ENCODE measurements at regions not wholly inside any gene's neighbourhood (a gene's known extent, or its start where the extent isn't known, plus 50 kb on each side); places are given as distances from the start of the nearest gene placed in this dataset.

GRCh38 chr21:38658511-38658910 lies 147.2 kb upstream of the ETS2 start:
- no CpG with 5 or more reads among the region's 4 CpGs for WGBS, 2 experiments (ENCODE audit: insufficient coverage in 2 of 2)
- Histone ChIP-seq H3K4me1 (ENCODE audit: control insufficient read depth, insufficient read depth, low read length, poor library complexity, severe bottlenecking) (peaks cover 3% of the 10 kb centered on the region), H3K4me3 (ENCODE audit: extremely low read depth, insufficient read depth, low read length, poor library complexity, severe bottlenecking) (no peak overlapping the region), H3K36me3 (ENCODE audit: control insufficient read depth, insufficient read depth, low read length) (no peaks in the 10 kb centered on the region), H3K9me3 (ENCODE audit: control insufficient read depth, low read length) (no peaks in the 10 kb centered on the region), H3K27ac (ENCODE audit: low read depth, low read length, severe bottlenecking) (no peak overlapping the region)

- WGBS, 2 experiments (ENCODE audit: insufficient coverage in 2 of 2): 35 to 40% methylated on average over 13 to 15 of the region's 16 CpGs
- H3K4me1 ChIP-seq (ENCODE audit: control insufficient read depth, insufficient read depth, low read length, poor library complexity, severe bottlenecking): peaks cover 3% of the 10 kb centered on the region
- H3K36me3 ChIP-seq (ENCODE audit: control insufficient read depth, insufficient read depth, low read length): no peaks in the 10 kb centered on the region
- no peak overlapping the region for H3K4me3 ChIP-seq (ENCODE audit: extremely low read depth, insufficient read depth, low read length, poor library complexity, severe bottlenecking)
- no peaks in the 10 kb centered on the region for H3K9me3 ChIP-seq (ENCODE audit: control insufficient read depth, low read length)
- no peak overlapping the region for H3K27ac ChIP-seq (ENCODE audit: low read depth, low read length, severe bottlenecking)
Measured at GRCh38 chr21:38659936-38660332, 145.8 kb upstream of the ETS2 start.

- no peaks in the 10 kb centered on the region for H3K9me3 ChIP-seq (ENCODE audit: control insufficient read depth, low read length)
- WGBS, 2 experiments (ENCODE audit: insufficient coverage in 2 of 2): 4 to 5% methylated on average over 40 to 87 of the region's 113 CpGs
- H3K4me1 ChIP-seq (ENCODE audit: control insufficient read depth, insufficient read depth, low read length, poor library complexity, severe bottlenecking): peaks cover 3% of the 10 kb centered on the region
- no peaks in the 10 kb centered on the region for H3K36me3 ChIP-seq (ENCODE audit: control insufficient read depth, insufficient read depth, low read length)
- no peak overlapping the region for H3K27ac ChIP-seq (ENCODE audit: low read depth, low read length, severe bottlenecking)
- peak overlapping the region; percentile 42 for H3K4me3 ChIP-seq (ENCODE audit: extremely low read depth, insufficient read depth, low read length, poor library complexity, severe bottlenecking)
Measured at GRCh38 chr21:38660333-38661196, 145.2 kb upstream of the ETS2 start.

- Histone ChIP-seq H3K4me3 (ENCODE audit: extremely low read depth, insufficient read depth, low read length, poor library complexity, severe bottlenecking) (peak overlapping the region; percentile 42), H3K4me1 (ENCODE audit: control insufficient read depth, insufficient read depth, low read length, poor library complexity, severe bottlenecking) (peaks cover 3% of the 10 kb centered on the region), H3K9me3 (ENCODE audit: control insufficient read depth, low read length) (no peaks in the 10 kb centered on the region), H3K36me3 (ENCODE audit: control insufficient read depth, insufficient read depth, low read length) (no peaks in the 10 kb centered on the region), H3K27ac (ENCODE audit: low read depth, low read length, severe bottlenecking) (no peak overlapping the region)
- 1 to 2% methylated on average over 42 to 52 of the region's 61 CpGs for WGBS, 2 experiments (ENCODE audit: insufficient coverage in 2 of 2)
Measured at GRCh38 chr21:38661197-38661871, 144.4 kb upstream of the ETS2 start.

GRCh38 chr21:38661889-38662568 lies 143.7 kb upstream of the ETS2 start:
- Histone ChIP-seq H3K4me3 (ENCODE audit: extremely low read depth, insufficient read depth, low read length, poor library complexity, severe bottlenecking) (no peak overlapping the region), H3K27ac (ENCODE audit: low read depth, low read length, severe bottlenecking) (no peak overlapping the region), H3K36me3 (ENCODE audit: control insufficient read depth, insufficient read depth, low read length) (no peaks in the 10 kb centered on the region), H3K4me1 (ENCODE audit: control insufficient read depth, insufficient read depth, low read length, poor library complexity, severe bottlenecking) (peaks cover 3% of the 10 kb centered on the region), H3K9me3 (ENCODE audit: control insufficient read depth, low read length) (no peaks in the 10 kb centered on the region)
- WGBS, 2 experiments (ENCODE audit: insufficient coverage in 2 of 2): 28 to 33% methylated on average over 2 to 5 of the region's 8 CpGs

GRCh38 chr21:38663282-38663681 lies 142.4 kb upstream of the ETS2 start:
- H3K4me3 ChIP-seq (ENCODE audit: extremely low read depth, insufficient read depth, low read length, poor library complexity, severe bottlenecking): no peak overlapping the region
- no peak overlapping the region for H3K27ac ChIP-seq (ENCODE audit: low read depth, low read length, severe bottlenecking)
- WGBS, 2 experiments (ENCODE audit: insufficient coverage in 2 of 2): no CpG with 5 or more reads among the region's 5 CpGs
- peaks cover 3% of the 10 kb centered on the region for H3K4me1 ChIP-seq (ENCODE audit: control insufficient read depth, insufficient read depth, low read length, poor library complexity, severe bottlenecking)
- H3K36me3 ChIP-seq (ENCODE audit: control insufficient read depth, insufficient read depth, low read length): no peaks in the 10 kb centered on the region
- no peaks in the 10 kb centered on the region for H3K9me3 ChIP-seq (ENCODE audit: control insufficient read depth, low read length)

GRCh38 chr21:38664315-38664714 lies 141.4 kb upstream of the ETS2 start:
- no peak overlapping the region for H3K27ac ChIP-seq (ENCODE audit: low read depth, low read length, severe bottlenecking)
- H3K4me3 ChIP-seq (ENCODE audit: extremely low read depth, insufficient read depth, low read length, poor library complexity, severe bottlenecking): no peak overlapping the region
- H3K36me3 ChIP-seq (ENCODE audit: control insufficient read depth, insufficient read depth, low read length): no peaks in the 10 kb centered on the region
- peaks cover 3% of the 10 kb centered on the region for H3K4me1 ChIP-seq (ENCODE audit: control insufficient read depth, insufficient read depth, low read length, poor library complexity, severe bottlenecking)
- H3K9me3 ChIP-seq (ENCODE audit: control insufficient read depth, low read length): no peaks in the 10 kb centered on the region
- WGBS, 2 experiments (ENCODE audit: insufficient coverage in 2 of 2): 58 to 80% methylated on average over 1 to 3 of the region's 4 CpGs

- Histone ChIP-seq H3K4me3 (ENCODE audit: extremely low read depth, insufficient read depth, low read length, poor library complexity, severe bottlenecking) (no peak overlapping the region), H3K36me3 (ENCODE audit: control insufficient read depth, insufficient read depth, low read length) (no peaks in the 10 kb centered on the region), H3K27ac (ENCODE audit: low read depth, low read length, severe bottlenecking) (no peak overlapping the region), H3K4me1 (ENCODE audit: control insufficient read depth, insufficient read depth, low read length, poor library complexity, severe bottlenecking) (peaks cover 3% of the 10 kb centered on the region), H3K9me3 (ENCODE audit: control insufficient read depth, low read length) (no peaks in the 10 kb centered on the region)
- 83 to 100% methylated on average over 2 to 3 of the region's 4 CpGs for WGBS, 2 experiments (ENCODE audit: insufficient coverage in 2 of 2)
Measured at GRCh38 chr21:38664841-38665240, 140.9 kb upstream of the ETS2 start.

GRCh38 chr21:38667291-38667870 lies 138.3 kb upstream of the ETS2 start:
- no peak overlapping the region for H3K4me3 ChIP-seq (ENCODE audit: extremely low read depth, insufficient read depth, low read length, poor library complexity, severe bottlenecking)
- WGBS, 2 experiments (ENCODE audit: insufficient coverage in 2 of 2): 84 to 88% methylated on average over 11 of the region's 11 CpGs
- H3K9me3 ChIP-seq (ENCODE audit: control insufficient read depth, low read length): no peaks in the 10 kb centered on the region
- no peaks in the 10 kb centered on the region for H3K36me3 ChIP-seq (ENCODE audit: control insufficient read depth, insufficient read depth, low read length)
- no peak overlapping the region for H3K27ac ChIP-seq (ENCODE audit: low read depth, low read length, severe bottlenecking)
- no peaks in the 10 kb centered on the region for H3K4me1 ChIP-seq (ENCODE audit: control insufficient read depth, insufficient read depth, low read length, poor library complexity, severe bottlenecking)

GRCh38 chr21:38668067-38668466 lies 137.7 kb upstream of the ETS2 start:
- Histone ChIP-seq H3K4me1 (ENCODE audit: control insufficient read depth, insufficient read depth, low read length, poor library complexity, severe bottlenecking) (no peaks in the 10 kb centered on the region), H3K4me3 (ENCODE audit: extremely low read depth, insufficient read depth, low read length, poor library complexity, severe bottlenecking) (no peak overlapping the region), H3K9me3 (ENCODE audit: control insufficient read depth, low read length) (no peaks in the 10 kb centered on the region), H3K36me3 (ENCODE audit: control insufficient read depth, insufficient read depth, low read length) (no peaks in the 10 kb centered on the region), H3K27ac (ENCODE audit: low read depth, low read length, severe bottlenecking) (no peak overlapping the region)
- WGBS, 2 experiments (ENCODE audit: insufficient coverage in 2 of 2): 75 to 100% methylated on average over 1 of the region's 1 CpG
